H9 (cell line): ENCODE measurements at regions not wholly inside any gene's neighbourhood (a gene's known extent, or its start where the extent isn't known, plus 50 kb on each side); places are given as distances from the start of the nearest gene placed in this dataset.

Source experiments
- DNase-seq: peaks from one replicate; pipeline ENCODE4 v3.0.0-alpha.2; 2017
- H2AFZ ChIP-seq: one replicate; pipeline ENCODE4 v1.6.1; 2013; ENCODE audit warnings: mild to moderate bottlenecking, low read length, control low read depth, moderate library complexity
- H2AK5ac ChIP-seq: 2 replicates; pipeline ENCODE4 v1.6.1; 2013; ENCODE audit warnings: low read length, control low read depth, mixed read lengths; ENCODE audit not compliant: insufficient read length
- H2BK120ac ChIP-seq: one replicate; pipeline ENCODE4 v1.6.1; 2013; ENCODE audit warnings: low read depth, mild to moderate bottlenecking, low read length, control low read depth, inconsistent platforms; ENCODE audit not compliant: poor library complexity, severe bottlenecking
- H2BK12ac ChIP-seq: 2 replicates; pipeline ENCODE4 v1.6.1; 2013; ENCODE audit warnings: low read length, control low read depth, mixed read lengths, low read depth; ENCODE audit not compliant: insufficient read length
- H2BK15ac ChIP-seq: 2 replicates; pipeline ENCODE4 v1.6.1; 2013; ENCODE audit warnings: low read depth, low read length, control low read depth
- H2BK20ac ChIP-seq: one replicate; pipeline ENCODE4 v1.6.1; 2013; ENCODE audit warnings: low read depth, mild to moderate bottlenecking, low read length, control low read depth, inconsistent platforms; ENCODE audit not compliant: poor library complexity, severe bottlenecking
- H2BK5ac ChIP-seq: 2 replicates; pipeline ENCODE4 v1.6.1; 2013; ENCODE audit warnings: low read length, control low read depth, mixed read lengths; ENCODE audit not compliant: insufficient read length
- H3K14ac ChIP-seq: 2 replicates; pipeline ENCODE4 v1.6.1; 2013; ENCODE audit warnings: low read length, control low read depth; ENCODE audit not compliant: insufficient read depth
- H3K18ac ChIP-seq: 2 replicates; pipeline ENCODE4 v1.6.1; 2013; ENCODE audit warnings: low read depth, mild to moderate bottlenecking, mixed read lengths, low read length, control low read depth; ENCODE audit not compliant: insufficient read length
- H3K23ac ChIP-seq: 2 replicates; pipeline ENCODE4 v1.6.1; 2013; ENCODE audit warnings: low read length, control low read depth, mixed read lengths, low read depth; ENCODE audit not compliant: insufficient read length
- H3K23me2 ChIP-seq: 2 replicates; pipeline ENCODE4 v1.6.1; 2013; ENCODE audit warnings: low read depth, mild to moderate bottlenecking, mixed read lengths, low read length, control low read depth; ENCODE audit not compliant: insufficient read length, poor library complexity, severe bottlenecking
- H3K27ac ChIP-seq: 2 replicates; pipeline ENCODE4 v1.5.1; 2013; ENCODE audit warnings: low read length, control low read depth, mixed read lengths, low read depth; ENCODE audit not compliant: insufficient read length
- H3K27me3 ChIP-seq: 2 replicates; pipeline ENCODE4 v1.6.1; 2013; ENCODE audit warnings: low read length, control low read depth, inconsistent platforms; ENCODE audit not compliant: insufficient read depth
- H3K4ac ChIP-seq: 2 replicates; pipeline ENCODE4 v1.6.1; 2013; ENCODE audit warnings: low read depth, mild to moderate bottlenecking, control low read depth, inconsistent platforms, low read length, moderate library complexity
- H3K4me1 ChIP-seq: 2 replicates; pipeline ENCODE4 v1.6.1; 2013; ENCODE audit warnings: low read length, control low read depth, inconsistent platforms; ENCODE audit not compliant: insufficient read depth
- H3K4me2 ChIP-seq: 2 replicates; pipeline ENCODE4 v1.6.1; 2013; ENCODE audit warnings: low read length, control low read depth, mixed read lengths; ENCODE audit not compliant: insufficient read length, insufficient read depth
- H3K56ac ChIP-seq: 2 replicates; pipeline ENCODE4 v1.6.1; 2013; ENCODE audit warnings: low read depth, mild to moderate bottlenecking, mixed read lengths, low read length, control low read depth; ENCODE audit not compliant: insufficient read length
- H3K79me1 ChIP-seq: 2 replicates; pipeline ENCODE4 v1.6.1; 2013; ENCODE audit warnings: low read depth, mild to moderate bottlenecking, moderate library complexity, low read length, control low read depth, inconsistent platforms; ENCODE audit not compliant: insufficient read depth, poor library complexity, severe bottlenecking
- H3K79me2 ChIP-seq: 2 replicates; pipeline ENCODE4 v1.6.1; 2013; ENCODE audit warnings: low read length, control low read depth, inconsistent platforms; ENCODE audit not compliant: insufficient read depth
- H3K9ac ChIP-seq: 2 replicates; pipeline ENCODE4 v1.6.1; 2013; ENCODE audit warnings: low read length, control low read depth, mixed read lengths; ENCODE audit not compliant: insufficient read length; ENCODE audit errors: extremely low read depth
- H3K9me3 ChIP-seq: one replicate; pipeline ENCODE4 v1.6.1; 2013; ENCODE audit warnings: low read depth, low read length, inconsistent platforms; ENCODE audit not compliant: control insufficient read depth
- H3T11ph ChIP-seq: one replicate; pipeline ENCODE4 v1.6.1; 2013; ENCODE audit warnings: mild to moderate bottlenecking, low read length, control low read depth, inconsistent platforms
- H4K20me1 ChIP-seq: one replicate; pipeline ENCODE4 v1.6.1; 2013; ENCODE audit not compliant: control insufficient read depth, insufficient read length, insufficient read depth
- H4K5ac ChIP-seq: 2 replicates; pipeline ENCODE4 v1.6.1; 2013; ENCODE audit warnings: low read depth, mild to moderate bottlenecking, mixed read lengths, low read length, control low read depth; ENCODE audit not compliant: insufficient read length
- H4K8ac ChIP-seq: replicated peaks from 2 replicates; pipeline ENCODE4 v1.6.1; 2013; ENCODE audit warnings: low read length, control low read depth, mixed read lengths, low read depth; ENCODE audit not compliant: insufficient read length
- H4K91ac ChIP-seq: 2 replicates; pipeline ENCODE4 v1.6.1; 2013; ENCODE audit warnings: low read depth, mild to moderate bottlenecking, moderate library complexity, mixed read lengths, low read length, control low read depth; ENCODE audit not compliant: insufficient read length
- H3K27ac Mint-ChIP-seq, 3 experiments: 2 replicates in 2 of 3; 3 replicates in 1 of 3; pipeline ENCODE4 v1.8.0; 2020 to 2021; ENCODE audit warnings: mixed read lengths in 3 of 3, mild to moderate bottlenecking in 1 of 3, moderate library complexity in 1 of 3
- H3K27me3 Mint-ChIP-seq: 2 replicates; pipeline ENCODE4 v1.8.0; 2021; ENCODE audit warnings: low read depth, mild to moderate bottlenecking, moderate library complexity, mixed read lengths
- H3K36me3 Mint-ChIP-seq, 3 experiments: 2 replicates in 2 of 3; 3 replicates in 1 of 3; pipeline ENCODE4 v1.8.0; 2020 to 2021; ENCODE audit warnings: low read depth in 3 of 3, mixed read lengths in 3 of 3; ENCODE audit not compliant: insufficient read depth in 1 of 3
- H3K4me1 Mint-ChIP-seq, 2 experiments: 2 replicates each; pipeline ENCODE4 v1.8.0; 2020; ENCODE audit warnings: mixed read lengths in 2 of 2
- H3K4me3 Mint-ChIP-seq, 2 experiments: 2 replicates in 1 of 2; 3 replicates in 1 of 2; pipeline ENCODE4 v1.8.0; 2020 to 2021; ENCODE audit warnings: mild to moderate bottlenecking in 2 of 2, mixed read lengths in 2 of 2, moderate library complexity in 1 of 2
- H3K9me3 Mint-ChIP-seq, 2 experiments: 2 replicates in 1 of 2; 3 replicates in 1 of 2; pipeline ENCODE4 v1.8.0; 2020; ENCODE audit warnings: mild to moderate bottlenecking in 2 of 2, mixed read lengths in 2 of 2, moderate library complexity in 1 of 2
- WGBS: extraction: QIAGEN DNeasy Blood & Tissue Kit; methylation state at CpG from one replicate; pipeline ENCODE4 v1.1.7; 2013; ENCODE audit warnings: missing lambda C conversion rate, low lambda C conversion rate, mixed read lengths; ENCODE audit not compliant: insufficient read length; ENCODE audit errors: extremely low coverage; 5-methylcytosine and 5-hydroxymethylcytosine counted together
- TF ChIP-seq, protein P1 (sequence below): fragments of 200-600 bp; sonication (generic); conservative IDR thresholded peaks from 3 replicates; pipeline ENCODE4 v1.8.0; 2021; ENCODE audit warnings: antibody characterized with exemption, mild to moderate bottlenecking

- no peak overlapping the region for H2BK12ac ChIP-seq
- no peaks in the 10 kb centered on the region for H3K79me2 ChIP-seq
- no peak overlapping the region for H3K4me2 ChIP-seq
- H3K18ac ChIP-seq: no peak overlapping the region
- no peak overlapping the region for H3T11ph ChIP-seq
- no peaks in the 10 kb centered on the region for H3K9me3 ChIP-seq
- no peak overlapping the region for H2BK15ac ChIP-seq
- Mint-ChIP-seq H3K36me3 (peaks cover 8 to 24% (median 13%) of the 10 kb centered on the region in 3 experiments), H3K27me3 (no peaks in the 10 kb centered on the region), H3K4me1 (peaks cover 20 to 22% of the 10 kb centered on the region in 2 experiments), H3K27ac (no peak overlapping the region), H3K9me3 (peaks cover 14 to 20% of the 10 kb centered on the region in 2 experiments), H3K4me3 (no peak overlapping the region)
- no peak overlapping the region for H3K14ac ChIP-seq
- WGBS: no CpG with 5 or more reads among the region's 2 CpGs
- no peak overlapping the region for H4K91ac ChIP-seq
- H3K4ac ChIP-seq: no peak overlapping the region
- no peak overlapping the region for H4K8ac ChIP-seq
- peaks cover 3% of the 10 kb centered on the region; the same call in 1 of the 2 replicates for H3K4me1 ChIP-seq
- no peak overlapping the region for H2BK5ac ChIP-seq
- H3K27me3 ChIP-seq: no peaks in the 10 kb centered on the region
- H3K23ac ChIP-seq: no peak overlapping the region
- TF ChIP-seq, protein P1, sequence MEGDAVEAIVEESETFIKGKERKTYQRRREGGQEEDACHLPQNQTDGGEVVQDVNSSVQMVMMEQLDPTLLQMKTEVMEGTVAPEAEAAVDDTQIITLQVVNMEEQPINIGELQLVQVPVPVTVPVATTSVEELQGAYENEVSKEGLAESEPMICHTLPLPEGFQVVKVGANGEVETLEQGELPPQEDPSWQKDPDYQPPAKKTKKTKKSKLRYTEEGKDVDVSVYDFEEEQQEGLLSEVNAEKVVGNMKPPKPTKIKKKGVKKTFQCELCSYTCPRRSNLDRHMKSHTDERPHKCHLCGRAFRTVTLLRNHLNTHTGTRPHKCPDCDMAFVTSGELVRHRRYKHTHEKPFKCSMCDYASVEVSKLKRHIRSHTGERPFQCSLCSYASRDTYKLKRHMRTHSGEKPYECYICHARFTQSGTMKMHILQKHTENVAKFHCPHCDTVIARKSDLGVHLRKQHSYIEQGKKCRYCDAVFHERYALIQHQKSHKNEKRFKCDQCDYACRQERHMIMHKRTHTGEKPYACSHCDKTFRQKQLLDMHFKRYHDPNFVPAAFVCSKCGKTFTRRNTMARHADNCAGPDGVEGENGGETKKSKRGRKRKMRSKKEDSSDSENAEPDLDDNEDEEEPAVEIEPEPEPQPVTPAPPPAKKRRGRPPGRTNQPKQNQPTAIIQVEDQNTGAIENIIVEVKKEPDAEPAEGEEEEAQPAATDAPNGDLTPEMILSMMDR: no peak
- H2BK20ac ChIP-seq: no peak overlapping the region
- H3K9ac ChIP-seq: no peak overlapping the region
- H4K5ac ChIP-seq: no peak overlapping the region
- no peak overlapping the region for H2AFZ ChIP-seq
- no peak for DNase-seq
- H3K79me1 ChIP-seq: no peaks in the 10 kb centered on the region
- no peak overlapping the region for H2BK120ac ChIP-seq
- no peak overlapping the region for H2AK5ac ChIP-seq
- H3K56ac ChIP-seq: no peak overlapping the region
- no peaks in the 10 kb centered on the region for H4K20me1 ChIP-seq
- no peaks in the 10 kb centered on the region for H3K23me2 ChIP-seq
- no peak overlapping the region for H3K27ac ChIP-seq
Measured at GRCh38 chr11:41920374-41920773, 460.9 kb upstream of the LRRC4C start.
